H9 (cell line): ENCODE measurements at regions not wholly inside any gene's neighbourhood (a gene's known extent, or its start where the extent isn't known, plus 50 kb on each side); places are given as distances from the start of the nearest gene placed in this dataset.
A peak's percentile ranks its signal among the peaks of the same experiment; 100 is the strongest.
"Not testable (repeated sequence)": the region's sequence is repeated elsewhere in the genome, so short reads cannot be mapped to it uniquely, and the experiment has no call there.

Source experiments
- DNase-seq: peaks from one replicate; pipeline ENCODE4 v3.0.0-alpha.2; 2017
- H2AFZ ChIP-seq: one replicate; pipeline ENCODE4 v1.6.1; 2013; ENCODE audit warnings: mild to moderate bottlenecking, low read length, control low read depth, moderate library complexity
- H2AK5ac ChIP-seq: 2 replicates; pipeline ENCODE4 v1.6.1; 2013; ENCODE audit warnings: low read length, control low read depth, mixed read lengths; ENCODE audit not compliant: insufficient read length
- H2BK120ac ChIP-seq: one replicate; pipeline ENCODE4 v1.6.1; 2013; ENCODE audit warnings: low read depth, mild to moderate bottlenecking, low read length, control low read depth, inconsistent platforms; ENCODE audit not compliant: poor library complexity, severe bottlenecking
- H2BK12ac ChIP-seq: 2 replicates; pipeline ENCODE4 v1.6.1; 2013; ENCODE audit warnings: low read length, control low read depth, mixed read lengths, low read depth; ENCODE audit not compliant: insufficient read length
- H2BK15ac ChIP-seq: 2 replicates; pipeline ENCODE4 v1.6.1; 2013; ENCODE audit warnings: low read depth, low read length, control low read depth
- H2BK20ac ChIP-seq: one replicate; pipeline ENCODE4 v1.6.1; 2013; ENCODE audit warnings: low read depth, mild to moderate bottlenecking, low read length, control low read depth, inconsistent platforms; ENCODE audit not compliant: poor library complexity, severe bottlenecking
- H2BK5ac ChIP-seq: 2 replicates; pipeline ENCODE4 v1.6.1; 2013; ENCODE audit warnings: low read length, control low read depth, mixed read lengths; ENCODE audit not compliant: insufficient read length
- H3K14ac ChIP-seq: 2 replicates; pipeline ENCODE4 v1.6.1; 2013; ENCODE audit warnings: low read length, control low read depth; ENCODE audit not compliant: insufficient read depth
- H3K18ac ChIP-seq: 2 replicates; pipeline ENCODE4 v1.6.1; 2013; ENCODE audit warnings: low read depth, mild to moderate bottlenecking, mixed read lengths, low read length, control low read depth; ENCODE audit not compliant: insufficient read length
- H3K23ac ChIP-seq: 2 replicates; pipeline ENCODE4 v1.6.1; 2013; ENCODE audit warnings: low read length, control low read depth, mixed read lengths, low read depth; ENCODE audit not compliant: insufficient read length
- H3K23me2 ChIP-seq: 2 replicates; pipeline ENCODE4 v1.6.1; 2013; ENCODE audit warnings: low read depth, mild to moderate bottlenecking, mixed read lengths, low read length, control low read depth; ENCODE audit not compliant: insufficient read length, poor library complexity, severe bottlenecking
- H3K27ac ChIP-seq: 2 replicates; pipeline ENCODE4 v1.5.1; 2013; ENCODE audit warnings: low read length, control low read depth, mixed read lengths, low read depth; ENCODE audit not compliant: insufficient read length
- H3K27me3 ChIP-seq: 2 replicates; pipeline ENCODE4 v1.6.1; 2013; ENCODE audit warnings: low read length, control low read depth, inconsistent platforms; ENCODE audit not compliant: insufficient read depth
- H3K4ac ChIP-seq: 2 replicates; pipeline ENCODE4 v1.6.1; 2013; ENCODE audit warnings: low read depth, mild to moderate bottlenecking, control low read depth, inconsistent platforms, low read length, moderate library complexity
- H3K4me1 ChIP-seq: 2 replicates; pipeline ENCODE4 v1.6.1; 2013; ENCODE audit warnings: low read length, control low read depth, inconsistent platforms; ENCODE audit not compliant: insufficient read depth
- H3K4me2 ChIP-seq: 2 replicates; pipeline ENCODE4 v1.6.1; 2013; ENCODE audit warnings: low read length, control low read depth, mixed read lengths; ENCODE audit not compliant: insufficient read length, insufficient read depth
- H3K56ac ChIP-seq: 2 replicates; pipeline ENCODE4 v1.6.1; 2013; ENCODE audit warnings: low read depth, mild to moderate bottlenecking, mixed read lengths, low read length, control low read depth; ENCODE audit not compliant: insufficient read length
- H3K79me1 ChIP-seq: 2 replicates; pipeline ENCODE4 v1.6.1; 2013; ENCODE audit warnings: low read depth, mild to moderate bottlenecking, moderate library complexity, low read length, control low read depth, inconsistent platforms; ENCODE audit not compliant: insufficient read depth, poor library complexity, severe bottlenecking
- H3K79me2 ChIP-seq: 2 replicates; pipeline ENCODE4 v1.6.1; 2013; ENCODE audit warnings: low read length, control low read depth, inconsistent platforms; ENCODE audit not compliant: insufficient read depth
- H3K9ac ChIP-seq: 2 replicates; pipeline ENCODE4 v1.6.1; 2013; ENCODE audit warnings: low read length, control low read depth, mixed read lengths; ENCODE audit not compliant: insufficient read length; ENCODE audit errors: extremely low read depth
- H3K9me3 ChIP-seq: one replicate; pipeline ENCODE4 v1.6.1; 2013; ENCODE audit warnings: low read depth, low read length, inconsistent platforms; ENCODE audit not compliant: control insufficient read depth
- H3T11ph ChIP-seq: one replicate; pipeline ENCODE4 v1.6.1; 2013; ENCODE audit warnings: mild to moderate bottlenecking, low read length, control low read depth, inconsistent platforms
- H4K20me1 ChIP-seq: one replicate; pipeline ENCODE4 v1.6.1; 2013; ENCODE audit not compliant: control insufficient read depth, insufficient read length, insufficient read depth
- H4K5ac ChIP-seq: 2 replicates; pipeline ENCODE4 v1.6.1; 2013; ENCODE audit warnings: low read depth, mild to moderate bottlenecking, mixed read lengths, low read length, control low read depth; ENCODE audit not compliant: insufficient read length
- H4K8ac ChIP-seq: replicated peaks from 2 replicates; pipeline ENCODE4 v1.6.1; 2013; ENCODE audit warnings: low read length, control low read depth, mixed read lengths, low read depth; ENCODE audit not compliant: insufficient read length
- H4K91ac ChIP-seq: 2 replicates; pipeline ENCODE4 v1.6.1; 2013; ENCODE audit warnings: low read depth, mild to moderate bottlenecking, moderate library complexity, mixed read lengths, low read length, control low read depth; ENCODE audit not compliant: insufficient read length
- H3K27ac Mint-ChIP-seq, 3 experiments: 2 replicates in 2 of 3; 3 replicates in 1 of 3; pipeline ENCODE4 v1.8.0; 2020 to 2021; ENCODE audit warnings: mixed read lengths in 3 of 3, mild to moderate bottlenecking in 1 of 3, moderate library complexity in 1 of 3
- H3K27me3 Mint-ChIP-seq: 2 replicates; pipeline ENCODE4 v1.8.0; 2021; ENCODE audit warnings: low read depth, mild to moderate bottlenecking, moderate library complexity, mixed read lengths
- H3K36me3 Mint-ChIP-seq, 3 experiments: 2 replicates in 2 of 3; 3 replicates in 1 of 3; pipeline ENCODE4 v1.8.0; 2020 to 2021; ENCODE audit warnings: low read depth in 3 of 3, mixed read lengths in 3 of 3; ENCODE audit not compliant: insufficient read depth in 1 of 3
- H3K4me1 Mint-ChIP-seq, 2 experiments: 2 replicates each; pipeline ENCODE4 v1.8.0; 2020; ENCODE audit warnings: mixed read lengths in 2 of 2
- H3K4me3 Mint-ChIP-seq, 2 experiments: 2 replicates in 1 of 2; 3 replicates in 1 of 2; pipeline ENCODE4 v1.8.0; 2020 to 2021; ENCODE audit warnings: mild to moderate bottlenecking in 2 of 2, mixed read lengths in 2 of 2, moderate library complexity in 1 of 2
- H3K9me3 Mint-ChIP-seq, 2 experiments: 2 replicates in 1 of 2; 3 replicates in 1 of 2; pipeline ENCODE4 v1.8.0; 2020; ENCODE audit warnings: mild to moderate bottlenecking in 2 of 2, mixed read lengths in 2 of 2, moderate library complexity in 1 of 2
- CTCF ChIP-seq: fragments of 200-600 bp; sonication (generic); conservative IDR thresholded peaks from 3 replicates; pipeline ENCODE4 v1.8.0; 2021; ENCODE audit warnings: antibody characterized with exemption, mild to moderate bottlenecking
- WGBS: extraction: QIAGEN DNeasy Blood & Tissue Kit; methylation state at CpG from one replicate; pipeline ENCODE4 v1.1.7; 2013; ENCODE audit warnings: missing lambda C conversion rate, low lambda C conversion rate, mixed read lengths; ENCODE audit not compliant: insufficient read length; ENCODE audit errors: extremely low coverage; 5-methylcytosine and 5-hydroxymethylcytosine counted together

- Histone ChIP-seq H2AK5ac (no peak overlapping the region), H3K23me2 (no peaks in the 10 kb centered on the region), H3K79me2 (no peaks in the 10 kb centered on the region), H2BK120ac (no peak overlapping the region), H3K4me1 (no peaks in the 10 kb centered on the region), H3K79me1 (no peaks in the 10 kb centered on the region), H4K5ac (no peak overlapping the region), H2BK5ac (no peak overlapping the region), H4K8ac (no peak overlapping the region), H3K18ac (no peak overlapping the region), H2BK12ac (no peak overlapping the region), H2AFZ (no peak overlapping the region), H4K20me1 (no peaks in the 10 kb centered on the region), H3K27me3 (no peaks in the 10 kb centered on the region), H3K27ac (no peak overlapping the region), H3K9ac (no peak overlapping the region), H3K4me2 (no peak overlapping the region), H3K56ac (no peak overlapping the region), H3T11ph (no peak overlapping the region), H2BK20ac (no peak overlapping the region), H3K9me3 (no peaks in the 10 kb centered on the region), H3K23ac (no peak overlapping the region), H3K4ac (no peak overlapping the region), H3K14ac (no peak overlapping the region), H2BK15ac (no peak overlapping the region), H4K91ac (no peak overlapping the region)
- DNase-seq, result no peak
- no peak for TF ChIP-seq CTCF
- H3K4me1 Mint-ChIP-seq, result no peaks in the 10 kb centered on the region
- no CpG with 5 or more reads among the region's 8 CpGs for WGBS
- H3K27me3 Mint-ChIP-seq, result no peaks in the 10 kb centered on the region
- no peaks in the 10 kb centered on the region; a peak in 1 of 5 replicates for H3K9me3 Mint-ChIP-seq
- no peaks in the 10 kb centered on the region for H3K36me3 Mint-ChIP-seq
- no peak overlapping the region for H3K4me3 Mint-ChIP-seq
- peak overlapping the region in 1 of 3 experiments; percentile 40; a peak in 1 of 7 replicates for H3K27ac Mint-ChIP-seq
Observed at GRCh38 chr17:64728041-64728695, 66.1 kb upstream of the SMURF2 start.

- H4K5ac ChIP-seq, H4K91ac ChIP-seq, H3K27me3 ChIP-seq, H3K79me2 ChIP-seq, H3T11ph ChIP-seq, H3K27me3 Mint-ChIP-seq, H3K56ac ChIP-seq, H2BK15ac ChIP-seq, H3K4me1 Mint-ChIP-seq, H3K9me3 ChIP-seq, H4K20me1 ChIP-seq, H3K18ac ChIP-seq, H4K8ac ChIP-seq, H3K4me2 ChIP-seq, H3K4ac ChIP-seq, H3K14ac ChIP-seq, H2AK5ac ChIP-seq, H3K79me1 ChIP-seq, H2BK20ac ChIP-seq, H3K4me1 ChIP-seq, H3K4me3 Mint-ChIP-seq, H3K23ac ChIP-seq, H2AFZ ChIP-seq, H2BK12ac ChIP-seq, H3K23me2 ChIP-seq, DNase-seq, H3K27ac ChIP-seq, H2BK5ac ChIP-seq, H3K9me3 Mint-ChIP-seq, H3K36me3 Mint-ChIP-seq, H2BK120ac ChIP-seq, H3K9ac ChIP-seq: not testable (repeated sequence)
- peak overlapping the region in 1 of 3 experiments; percentile 81; a peak in 1 of 7 replicates for H3K27ac Mint-ChIP-seq
- WGBS, result no CpG with 5 or more reads among the region's 5 CpGs
Observed at GRCh38 chr17:64726025-64726424, 63.9 kb upstream of the SMURF2 start.
